Endothelial cell of umbilical vein (primary cell): ENCODE measurements at regions not wholly inside any gene's neighbourhood (a gene's known extent, or its start where the extent isn't known, plus 50 kb on each side); places are given as distances from the start of the nearest gene placed in this dataset.

Source experiments
- CTCF ChIP-seq, 2 donors: IDR thresholded peaks; 1 replicate in 1 of 2; 2 replicates in 1 of 2; pipeline ENCODE4 v1.5.1; 2011; ENCODE audit warnings: low read length in 2 of 2, mild to moderate bottlenecking in 2 of 2, moderate library complexity in 2 of 2, control low read depth in 1 of 2, inconsistent platforms in 1 of 2, low read depth in 1 of 2; ENCODE audit not compliant: insufficient read depth in 1 of 2; ENCODE audit errors: extremely low read depth in 1 of 2
- EZH2 ChIP-seq: IDR thresholded peaks from 2 replicates; pipeline ENCODE4 v1.6.1; 2012; ENCODE audit warnings: borderline replicate concordance, low read depth, mild to moderate bottlenecking, moderate library complexity, low read length, inconsistent platforms; ENCODE audit not compliant: severe bottlenecking
- GATA2 ChIP-seq: IDR thresholded peaks from 2 replicates; pipeline ENCODE4 v1.7.0; 2011; ENCODE audit warnings: low read depth, mild to moderate bottlenecking, moderate library complexity, mixed read lengths, low read length; ENCODE audit not compliant: insufficient read length, insufficient read depth
- JUN ChIP-seq: IDR thresholded peaks from 2 replicates; pipeline ENCODE4 v1.6.1; 2011; ENCODE audit warnings: borderline replicate concordance, low read depth; ENCODE audit not compliant: insufficient read length, insufficient read depth
- MAX ChIP-seq: IDR thresholded peaks from 2 replicates; pipeline ENCODE4 v1.6.1; 2011; ENCODE audit not compliant: insufficient read depth, insufficient read length
- POLR2A ChIP-seq: IDR thresholded peaks from 2 replicates; pipeline ENCODE4 v1.6.1; 2012; ENCODE audit warnings: low read depth, mild to moderate bottlenecking, control low read depth, low read length
- POLR2AphosphoS5 ChIP-seq: IDR thresholded peaks from 2 replicates; pipeline ENCODE4 v1.6.1; 2012; ENCODE audit warnings: low read depth, mild to moderate bottlenecking, control low read depth, low read length, moderate library complexity; ENCODE audit not compliant: insufficient read depth

- TF ChIP-seq CTCF (IDR thresholded peaks at IDR 0.05; ENCODE audit: extremely low read depth in 1 of 2, insufficient read depth in 1 of 2, low read depth in 1 of 2, low read length in 2 of 2) = no peak
- TF ChIP-seq MAX = no peak
- no peak for TF ChIP-seq POLR2A
- TF ChIP-seq POLR2AphosphoS5 = no peak
- TF ChIP-seq EZH2 = no peak
- TF ChIP-seq GATA2 = no peak
- TF ChIP-seq JUN = no peak
Measured at GRCh38 chr6:106901062-106901461, 73.5 kb downstream of the CD24 start.
